IMR-90 (cell line): ENCODE measurements at regions not wholly inside any gene's neighbourhood (a gene's known extent, or its start where the extent isn't known, plus 50 kb on each side); places are given as distances from the start of the nearest gene placed in this dataset.
A peak's percentile ranks its signal among the peaks of the same experiment; 100 is the strongest.

Experiments used
- BHLHE40 ChIP-seq: fragments of 150-350 bp; IDR thresholded peaks from 2 replicates; pipeline ENCODE4 v1.6.1; 2016; ENCODE audit warnings: mild to moderate bottlenecking, low read depth, low read length
- CEBPB ChIP-seq: IDR thresholded peaks from 2 replicates; pipeline ENCODE4 v1.6.1; 2012; ENCODE audit warnings: low read depth, low read length, improper control_type of control experiment
- ELK1 ChIP-seq: fragments of 150-350 bp; IDR thresholded peaks from 2 replicates; pipeline ENCODE4 v1.6.1; 2016; ENCODE audit warnings: low read depth, mild to moderate bottlenecking, low read length, moderate library complexity, borderline replicate concordance
- FOS ChIP-seq: fragments of 150-350 bp; IDR thresholded peaks from 2 replicates; pipeline ENCODE4 v1.6.1; 2016; ENCODE audit warnings: low read depth, low read length
- MAZ ChIP-seq: IDR thresholded peaks from 2 replicates; pipeline ENCODE4 v1.6.1; 2012; ENCODE audit warnings: low read depth, mild to moderate bottlenecking, low read length, improper control_type of control experiment, moderate library complexity, borderline replicate concordance
- MXI1 ChIP-seq: IDR thresholded peaks from 2 replicates; pipeline ENCODE4 v1.6.1; 2012; ENCODE audit warnings: low read depth, mild to moderate bottlenecking, low read length, moderate library complexity, borderline replicate concordance
- NFE2L2 ChIP-seq: fragments of 150-350 bp; IDR thresholded peaks from 2 replicates; pipeline ENCODE4 v1.6.1; 2016; ENCODE audit warnings: low read depth, mild to moderate bottlenecking, low read length
- POLR2A ChIP-seq: IDR thresholded peaks from 2 replicates; pipeline ENCODE4 v1.6.1; 2012; ENCODE audit warnings: mild to moderate bottlenecking, low read depth, low read length
- RAD21 ChIP-seq: IDR thresholded peaks from 2 replicates; pipeline ENCODE4 v1.6.1; 2012; ENCODE audit warnings: low read length, improper control_type of control experiment
- RCOR1 ChIP-seq: IDR thresholded peaks from 2 replicates; pipeline ENCODE4 v1.6.1; 2012; ENCODE audit warnings: mild to moderate bottlenecking, low read length, improper control_type of control experiment; ENCODE audit not compliant: insufficient replicate concordance
- RFX5 ChIP-seq: IDR thresholded peaks from 2 replicates; pipeline ENCODE4 v1.8.0; 2012; ENCODE audit warnings: low read depth, mild to moderate bottlenecking, low read length, moderate library complexity
- SMC3 ChIP-seq: fragments of 150-350 bp; IDR thresholded peaks from 2 replicates; pipeline ENCODE4 v1.6.1; 2016; ENCODE audit warnings: low read depth, mild to moderate bottlenecking, antibody characterized with exemption, low read length, moderate library complexity
- TF ChIP-seq, protein P1 (sequence below): conservative IDR thresholded peaks from 2 replicates; pipeline ENCODE4 v1.5.1; 2012; ENCODE audit warnings: mild to moderate bottlenecking, low read depth, low read length, improper control_type of control experiment
- TF ChIP-seq, protein P2 (sequence below): fragments of 150-350 bp; IDR thresholded peaks from 2 replicates; pipeline ENCODE4 v1.6.1; 2017; ENCODE audit warnings: mild to moderate bottlenecking, antibody characterized with exemption, low read length, low read depth

GRCh38 chr18:75638223-75638775 is 210.8 kb upstream of the SMIM21 start:
- TF ChIP-seq, protein P1, sequence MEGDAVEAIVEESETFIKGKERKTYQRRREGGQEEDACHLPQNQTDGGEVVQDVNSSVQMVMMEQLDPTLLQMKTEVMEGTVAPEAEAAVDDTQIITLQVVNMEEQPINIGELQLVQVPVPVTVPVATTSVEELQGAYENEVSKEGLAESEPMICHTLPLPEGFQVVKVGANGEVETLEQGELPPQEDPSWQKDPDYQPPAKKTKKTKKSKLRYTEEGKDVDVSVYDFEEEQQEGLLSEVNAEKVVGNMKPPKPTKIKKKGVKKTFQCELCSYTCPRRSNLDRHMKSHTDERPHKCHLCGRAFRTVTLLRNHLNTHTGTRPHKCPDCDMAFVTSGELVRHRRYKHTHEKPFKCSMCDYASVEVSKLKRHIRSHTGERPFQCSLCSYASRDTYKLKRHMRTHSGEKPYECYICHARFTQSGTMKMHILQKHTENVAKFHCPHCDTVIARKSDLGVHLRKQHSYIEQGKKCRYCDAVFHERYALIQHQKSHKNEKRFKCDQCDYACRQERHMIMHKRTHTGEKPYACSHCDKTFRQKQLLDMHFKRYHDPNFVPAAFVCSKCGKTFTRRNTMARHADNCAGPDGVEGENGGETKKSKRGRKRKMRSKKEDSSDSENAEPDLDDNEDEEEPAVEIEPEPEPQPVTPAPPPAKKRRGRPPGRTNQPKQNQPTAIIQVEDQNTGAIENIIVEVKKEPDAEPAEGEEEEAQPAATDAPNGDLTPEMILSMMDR: peak; percentile 35
- TF ChIP-seq MXI1 (0 out of 2 replicates have a peak, but pooled peaks have one; percentile 28), NFE2L2 (no peak), MAZ (no peak), RAD21 (peak; percentile 39), BHLHE40 (no peak), POLR2A (no peak), CEBPB (peak; percentile 48; the same call in 1 of the 2 replicates), ELK1 (no peak), SMC3 (no peak), RFX5 (no peak), FOS (no peak), RCOR1 (no peak)
- TF ChIP-seq, protein P2, sequence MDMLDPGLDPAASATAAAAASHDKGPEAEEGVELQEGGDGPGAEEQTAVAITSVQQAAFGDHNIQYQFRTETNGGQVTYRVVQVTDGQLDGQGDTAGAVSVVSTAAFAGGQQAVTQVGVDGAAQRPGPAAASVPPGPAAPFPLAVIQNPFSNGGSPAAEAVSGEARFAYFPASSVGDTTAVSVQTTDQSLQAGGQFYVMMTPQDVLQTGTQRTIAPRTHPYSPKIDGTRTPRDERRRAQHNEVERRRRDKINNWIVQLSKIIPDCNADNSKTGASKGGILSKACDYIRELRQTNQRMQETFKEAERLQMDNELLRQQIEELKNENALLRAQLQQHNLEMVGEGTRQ: no peak
